GM12875 (cell line): ENCODE measurements at regions not wholly inside any gene's neighbourhood (a gene's known extent, or its start where the extent isn't known, plus 50 kb on each side); places are given as distances from the start of the nearest gene placed in this dataset.
A peak's percentile ranks its signal among the peaks of the same experiment; 100 is the strongest.
"Not testable (repeated sequence)": the region's sequence is repeated elsewhere in the genome, so short reads cannot be mapped to it uniquely, and the experiment has no call there.

Experiments
- H3K4me3 ChIP-seq: one replicate; pipeline ENCODE4 v1.5.1; 2011; ENCODE audit warnings: low read depth, low read length, control low read depth
- TF ChIP-seq, protein P1 (sequence below): IDR thresholded peaks from 2 replicates; pipeline ENCODE4 v1.5.1; 2011; ENCODE audit warnings: low read depth, mild to moderate bottlenecking, control low read depth, inconsistent platforms, low read length, moderate library complexity, borderline replicate concordance; ENCODE audit not compliant: insufficient read depth

DNA sequence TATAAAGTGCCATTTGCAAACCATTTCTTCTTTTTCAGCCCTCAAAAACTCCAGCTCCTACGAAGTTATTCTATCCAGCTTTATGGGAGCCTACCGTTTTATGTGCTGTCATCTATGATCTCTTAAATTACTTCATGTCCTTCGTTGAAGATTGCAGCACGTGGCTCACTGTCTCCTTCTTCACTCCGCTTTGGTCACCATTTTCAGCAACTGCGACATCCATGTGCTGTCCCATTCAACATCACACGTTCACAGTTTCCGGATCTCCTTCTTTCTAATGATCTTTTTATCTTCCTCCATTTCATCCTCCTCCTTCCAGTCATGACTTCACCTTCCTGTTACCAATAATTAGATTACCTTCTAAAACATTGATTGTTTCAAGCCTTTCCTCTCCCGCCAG lies 143.3 kb upstream of the KRAS start:
- TF ChIP-seq, protein P1, sequence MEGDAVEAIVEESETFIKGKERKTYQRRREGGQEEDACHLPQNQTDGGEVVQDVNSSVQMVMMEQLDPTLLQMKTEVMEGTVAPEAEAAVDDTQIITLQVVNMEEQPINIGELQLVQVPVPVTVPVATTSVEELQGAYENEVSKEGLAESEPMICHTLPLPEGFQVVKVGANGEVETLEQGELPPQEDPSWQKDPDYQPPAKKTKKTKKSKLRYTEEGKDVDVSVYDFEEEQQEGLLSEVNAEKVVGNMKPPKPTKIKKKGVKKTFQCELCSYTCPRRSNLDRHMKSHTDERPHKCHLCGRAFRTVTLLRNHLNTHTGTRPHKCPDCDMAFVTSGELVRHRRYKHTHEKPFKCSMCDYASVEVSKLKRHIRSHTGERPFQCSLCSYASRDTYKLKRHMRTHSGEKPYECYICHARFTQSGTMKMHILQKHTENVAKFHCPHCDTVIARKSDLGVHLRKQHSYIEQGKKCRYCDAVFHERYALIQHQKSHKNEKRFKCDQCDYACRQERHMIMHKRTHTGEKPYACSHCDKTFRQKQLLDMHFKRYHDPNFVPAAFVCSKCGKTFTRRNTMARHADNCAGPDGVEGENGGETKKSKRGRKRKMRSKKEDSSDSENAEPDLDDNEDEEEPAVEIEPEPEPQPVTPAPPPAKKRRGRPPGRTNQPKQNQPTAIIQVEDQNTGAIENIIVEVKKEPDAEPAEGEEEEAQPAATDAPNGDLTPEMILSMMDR = no peak
- no peak overlapping the region for H3K4me3 ChIP-seq

DNA sequence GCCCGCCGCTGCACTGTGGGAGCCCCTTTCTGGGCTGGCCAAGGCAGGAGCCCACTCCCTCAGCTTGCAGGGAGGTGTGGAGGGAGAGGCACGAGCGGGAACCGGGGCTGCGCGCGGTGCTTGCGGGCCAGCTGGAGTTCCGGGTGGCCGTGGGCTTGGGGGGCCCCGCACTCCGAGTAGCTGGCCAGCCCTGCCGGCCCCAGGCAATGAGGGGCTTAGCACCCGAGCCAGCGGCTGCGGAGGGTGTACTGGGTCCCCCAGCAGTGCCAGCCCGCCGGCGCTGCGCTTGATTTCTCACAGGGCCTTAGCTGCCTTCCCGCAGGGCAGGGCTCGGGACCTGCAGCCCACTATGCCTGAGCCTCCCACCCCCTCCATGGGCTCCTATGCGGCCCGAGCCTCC lies 140.6 kb upstream of the KRAS start:
- H3K4me3 ChIP-seq = not testable (repeated sequence)

DNA sequence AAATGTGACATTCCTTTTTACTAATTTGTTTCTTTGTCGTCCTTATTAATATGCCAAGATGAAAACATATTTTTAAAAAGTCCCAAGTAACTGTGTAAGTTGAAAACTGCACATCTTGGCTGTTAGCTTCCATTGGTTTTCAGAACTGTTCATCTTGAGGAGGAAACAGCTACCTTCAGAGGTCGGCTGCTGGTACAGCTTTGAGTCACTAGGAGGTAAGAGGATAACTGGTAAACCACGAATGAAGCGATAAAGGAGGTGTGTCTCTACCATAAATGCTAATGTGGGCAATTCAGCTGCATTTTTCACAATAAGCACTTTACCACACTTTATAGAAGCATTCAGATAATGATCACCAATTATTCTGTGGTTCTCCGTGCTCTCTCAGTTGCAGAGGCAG lies 137.5 kb upstream of the KRAS start:
- TF ChIP-seq, protein P1 = no peak
- no peak overlapping the region for H3K4me3 ChIP-seq

DNA sequence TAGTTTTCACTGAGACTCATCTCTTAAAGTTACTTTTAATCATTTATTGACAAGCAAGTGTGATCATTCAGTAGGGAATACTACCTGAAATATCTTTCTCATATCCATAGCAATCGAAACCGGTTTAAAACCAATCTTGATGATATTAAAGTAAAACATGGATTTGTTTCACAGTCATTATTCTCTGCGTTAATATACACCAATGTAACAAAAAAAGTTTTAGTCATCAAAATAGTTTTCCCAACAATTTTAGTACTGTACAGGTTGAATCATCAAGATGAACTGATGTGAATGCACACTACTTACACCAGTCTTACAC lies 137.0 kb upstream of the KRAS start:
- no peak overlapping the region for H3K4me3 ChIP-seq
- TF ChIP-seq, protein P1 = no peak

DNA sequence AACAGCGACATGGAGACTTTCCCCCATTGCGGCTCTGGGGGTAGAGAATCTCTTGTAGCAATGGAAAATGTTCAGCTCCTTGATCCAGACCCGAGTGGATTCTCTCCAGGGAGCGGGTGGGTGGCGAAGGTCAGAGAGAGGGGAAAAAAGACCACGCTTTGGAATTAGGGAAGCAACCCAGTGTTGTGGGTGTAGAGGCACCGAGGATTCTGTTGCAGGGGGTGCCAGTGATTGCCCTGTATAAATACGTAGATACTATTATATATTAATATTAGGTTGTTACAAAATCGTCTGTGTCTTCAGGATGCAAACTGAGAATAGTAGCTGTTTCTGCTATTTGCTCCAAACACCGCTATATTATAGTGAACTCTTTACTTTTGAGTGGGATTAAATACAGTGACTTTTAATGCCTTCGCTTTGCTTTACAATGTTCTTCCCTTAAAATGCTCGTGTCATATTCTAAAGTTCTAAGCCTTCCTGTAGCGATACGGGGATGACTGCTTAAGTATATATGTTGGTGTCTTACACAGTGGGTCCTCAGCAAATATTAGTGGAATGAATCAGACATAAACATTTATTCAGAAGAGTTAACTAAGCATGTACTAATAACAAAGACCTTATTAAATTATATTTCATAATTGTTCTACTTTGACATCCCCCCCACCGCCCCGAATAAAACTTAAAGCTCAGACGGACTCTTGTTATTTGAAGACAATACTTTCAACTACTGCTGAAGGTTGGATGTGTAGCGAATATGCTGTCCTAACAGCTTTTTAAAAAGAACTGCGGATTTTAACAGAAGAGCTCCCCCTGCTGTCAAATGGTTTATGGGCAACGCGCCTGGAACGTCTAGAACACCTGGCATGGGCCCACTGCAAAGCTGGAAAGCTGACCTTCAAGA lies 136.4 kb upstream of the KRAS start:
- TF ChIP-seq, protein P1 = peak; percentile 61; the same call in 1 of the 2 replicates
- peak overlapping the region; percentile 61 for H3K4me3 ChIP-seq

DNA sequence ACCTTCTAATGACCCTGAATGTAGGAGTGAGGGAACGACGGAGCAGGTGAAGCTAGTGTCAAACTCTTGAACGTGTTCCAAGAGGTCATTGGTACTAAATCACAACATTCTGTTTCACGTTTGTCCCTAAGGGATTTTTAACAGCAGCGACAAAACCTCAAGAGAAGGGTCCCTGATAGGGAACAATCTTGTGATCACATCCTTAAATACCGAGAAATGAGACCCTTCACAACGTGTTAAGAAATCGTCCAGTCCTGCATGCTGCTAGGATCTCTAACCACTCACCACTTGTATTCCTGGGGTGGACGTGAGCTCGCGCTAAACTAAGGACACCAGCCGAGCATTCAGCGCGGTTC lies 134.1 kb upstream of the KRAS start:
- TF ChIP-seq, protein P1 = no peak
- no peak overlapping the region for H3K4me3 ChIP-seq

DNA sequence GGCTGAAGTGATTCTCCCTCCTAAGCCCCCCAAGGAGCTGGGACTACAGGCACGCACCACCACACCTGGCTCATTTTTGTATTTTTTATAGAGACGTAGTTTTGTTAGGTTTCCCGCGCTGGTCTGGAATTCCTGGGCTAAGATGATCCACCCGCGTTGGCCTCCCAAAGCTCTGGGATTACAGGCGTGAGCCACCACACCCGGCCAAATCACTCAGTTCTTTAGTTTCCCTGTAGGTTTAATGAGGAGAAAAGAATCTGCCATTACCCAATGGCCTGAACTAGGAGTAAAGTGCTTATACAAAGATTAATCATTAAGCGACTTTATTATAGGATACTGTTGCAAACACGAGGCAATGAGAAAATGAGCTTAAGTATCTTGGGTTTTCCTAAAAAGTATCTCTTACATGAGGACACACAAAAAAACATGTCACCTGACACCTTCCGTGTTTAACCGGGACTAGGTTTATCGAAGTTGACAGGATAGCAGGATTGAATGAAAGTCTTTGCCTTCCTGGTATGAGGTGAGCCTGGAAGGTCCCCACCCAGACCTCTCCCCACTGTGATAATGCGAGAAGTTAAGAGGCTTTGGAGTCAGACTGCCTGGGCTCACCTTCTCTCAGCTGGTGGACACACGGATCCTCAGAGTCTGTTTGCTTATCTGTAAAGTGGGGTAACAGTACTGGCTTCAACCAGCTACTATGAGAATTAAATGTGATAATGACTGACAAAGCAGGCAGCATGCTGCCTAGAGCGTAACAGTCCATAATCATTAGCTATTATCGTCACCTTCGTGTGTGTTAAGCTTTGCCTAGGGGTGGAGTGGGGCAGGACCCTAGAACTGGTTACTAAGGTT lies 133.5 kb upstream of the KRAS start:
- TF ChIP-seq, protein P1 = no peak
- H3K4me3 ChIP-seq = no peak overlapping the region
